SK-N-SH (cell line): ENCODE measurements at regions not wholly inside any gene's neighbourhood (a gene's known extent, or its start where the extent isn't known, plus 50 kb on each side); places are given as distances from the start of the nearest gene placed in this dataset.

Experiments
- CTCF ChIP-seq: fragments of 200-600 bp; sonication (generic); IDR thresholded peaks from 2 replicates; pipeline ENCODE4 v1.6.1; 2017; ENCODE audit warnings: antibody characterized with exemption, mild to moderate bottlenecking, moderate library complexity
- POLR2AphosphoS5 ChIP-seq: IDR thresholded peaks from 2 replicates; pipeline ENCODE4 v1.6.1; 2012; ENCODE audit warnings: low read depth, low read length
- YY1 ChIP-seq: IDR thresholded peaks from 2 replicates; pipeline ENCODE4 v1.4.0; 2012; ENCODE audit warnings: low read depth, mild to moderate bottlenecking

DNA sequence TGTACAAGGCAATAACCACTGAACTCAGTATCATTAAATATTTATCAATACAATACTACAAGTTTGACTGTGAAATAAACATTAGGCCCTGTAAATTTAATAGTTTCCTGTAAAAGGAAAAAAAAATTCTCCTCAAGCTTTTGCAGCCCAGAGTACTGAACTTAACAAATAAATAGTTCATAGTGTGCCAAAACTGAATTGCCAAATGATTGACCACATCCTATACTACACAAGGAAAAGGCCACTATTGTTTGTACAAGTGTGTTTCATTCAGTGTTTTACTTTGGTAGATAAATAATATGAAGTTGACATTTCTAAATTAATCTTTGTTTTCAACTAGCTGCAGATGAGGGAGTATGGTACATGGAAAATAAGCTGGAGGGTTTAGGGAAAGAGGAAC is 379.6 kb downstream of the FLRT2 start:
- no peak for TF ChIP-seq CTCF
- no peak for TF ChIP-seq POLR2AphosphoS5
- TF ChIP-seq YY1 = no peak
